Raji (cell line): ENCODE measurements at regions not wholly inside any gene's neighbourhood (a gene's known extent, or its start where the extent isn't known, plus 50 kb on each side); places are given as distances from the start of the nearest gene placed in this dataset.

Source experiments
- POLR2A ChIP-seq: IDR thresholded peaks from 2 replicates; pipeline ENCODE4 v1.6.1; 2011; ENCODE audit warnings: low read depth, low read length, control low read depth; ENCODE audit not compliant: insufficient read depth

DNA sequence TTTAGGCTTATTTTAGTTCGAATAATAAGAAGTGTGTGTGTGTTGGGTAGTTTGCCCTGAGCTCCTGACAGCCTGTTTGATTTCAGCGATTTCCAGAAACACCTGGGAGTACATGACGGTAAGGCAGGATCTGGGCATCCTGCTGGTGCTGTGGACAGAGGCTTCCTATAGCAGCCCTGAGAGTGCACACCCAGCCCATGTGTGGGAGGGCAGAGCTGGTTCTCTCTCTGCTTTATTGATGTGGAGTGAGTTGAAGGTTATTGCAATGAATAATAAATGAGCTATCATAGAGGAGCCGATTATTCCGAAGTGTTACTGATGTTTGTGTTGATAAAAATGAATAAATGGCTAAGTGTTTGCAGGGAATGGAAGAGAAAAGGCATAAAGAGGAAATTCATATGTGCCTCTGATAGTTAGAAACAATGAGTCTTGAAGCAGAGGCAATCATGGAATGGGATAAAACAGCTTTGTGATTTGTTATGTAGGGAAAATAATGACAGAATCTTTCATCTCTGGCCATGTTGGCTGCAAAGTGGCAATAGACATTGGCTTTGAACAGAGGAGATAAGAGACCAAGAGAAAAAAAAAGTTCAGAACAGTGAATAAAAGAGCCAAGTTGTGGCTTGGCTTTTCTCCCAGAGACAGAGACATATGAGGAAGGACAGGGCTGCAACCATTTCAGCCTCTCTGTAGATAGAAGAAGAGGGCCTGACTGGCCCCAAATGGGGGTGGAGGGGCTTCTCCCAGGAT, 166.2 kb upstream of the CHD6 start:
- TF ChIP-seq POLR2A, result no peak

DNA sequence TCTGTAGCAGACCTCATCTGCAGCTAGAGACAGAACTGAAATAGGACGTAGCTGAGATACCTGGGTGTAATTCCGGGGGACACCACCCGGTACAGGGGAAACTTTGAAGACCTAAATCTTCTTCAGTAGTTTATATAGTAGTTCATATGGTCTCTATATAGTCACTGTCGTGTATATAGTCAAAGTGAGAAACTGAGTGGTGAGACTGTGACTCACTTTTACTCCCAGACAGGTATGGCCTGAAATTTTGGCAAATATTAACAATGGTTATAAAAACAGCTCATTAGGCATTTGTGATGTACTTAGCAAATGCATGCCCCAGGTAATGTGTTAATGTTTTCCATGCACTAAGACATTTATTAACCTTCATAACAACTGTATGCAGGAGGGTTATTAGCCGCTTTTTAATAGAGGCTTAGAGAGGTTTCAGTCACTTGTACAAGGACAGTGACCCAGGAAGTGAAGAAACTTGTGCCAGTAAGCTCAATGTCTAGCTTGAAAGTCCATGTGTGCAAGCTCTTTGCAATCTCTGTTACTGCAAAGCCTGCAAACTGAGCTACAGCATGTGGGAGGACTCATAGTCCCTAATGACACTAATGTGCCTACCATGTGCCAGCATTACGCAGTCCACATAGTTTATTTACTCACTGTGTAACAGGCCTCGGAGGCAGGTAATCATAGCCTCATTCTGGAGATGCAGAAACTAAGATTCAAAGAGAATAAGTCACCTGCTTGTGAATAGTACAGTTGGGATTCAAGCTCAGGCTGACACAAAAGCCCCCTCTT, 165.4 kb upstream of the CHD6 start:
- TF ChIP-seq POLR2A, result no peak

DNA sequence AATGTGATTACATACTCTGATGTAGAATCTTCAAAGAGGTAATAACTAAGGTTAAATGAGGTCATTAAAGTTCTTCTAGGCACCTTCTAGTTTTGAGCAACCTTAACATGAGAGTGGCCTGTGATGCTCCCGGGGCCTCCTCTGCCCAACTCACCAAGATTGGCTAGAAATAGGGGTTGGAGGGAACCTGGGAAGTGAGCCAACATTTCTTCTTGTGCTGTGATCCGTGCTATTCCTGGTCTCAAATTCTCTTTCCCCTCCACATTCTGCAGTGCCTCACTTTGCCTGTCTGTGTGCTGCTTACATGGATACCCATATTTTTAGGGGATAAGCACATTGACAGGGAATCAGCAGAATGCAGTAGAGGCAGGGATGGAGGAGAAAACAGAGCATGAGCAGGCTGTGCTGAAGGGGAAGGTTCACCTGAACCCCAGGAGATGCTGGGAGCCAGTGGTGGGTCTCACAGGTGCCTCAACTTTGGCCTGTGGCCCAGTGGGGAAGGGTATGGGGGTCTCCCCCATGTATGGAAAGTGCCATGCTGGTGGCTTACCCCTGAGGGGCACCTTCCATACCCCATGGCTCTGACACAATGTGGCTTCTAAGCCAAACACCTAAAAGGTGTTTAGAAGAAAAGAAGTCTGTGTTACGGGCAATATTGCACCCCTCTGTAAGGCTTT, 164.7 kb upstream of the CHD6 start:
- no peak for TF ChIP-seq POLR2A

DNA sequence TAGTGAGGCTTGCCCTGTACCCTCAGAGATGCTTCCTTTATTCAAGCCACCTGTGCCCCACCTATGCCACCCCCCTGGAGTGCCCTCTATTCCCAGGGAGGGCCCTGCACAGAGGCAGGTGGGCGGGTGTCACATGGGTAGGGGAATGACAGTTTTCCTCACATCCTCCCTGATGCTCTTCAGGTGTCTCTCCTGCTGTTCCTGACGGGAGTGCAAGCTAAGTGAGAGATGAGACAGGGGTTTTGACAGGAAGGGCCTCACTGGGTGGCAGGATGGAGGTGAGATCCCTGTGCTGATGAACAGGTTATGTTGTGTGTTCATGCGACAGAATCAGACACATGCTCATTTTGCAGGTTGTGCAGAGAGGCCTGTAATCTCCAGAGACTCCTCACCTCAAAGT, 164.1 kb upstream of the CHD6 start:
- TF ChIP-seq POLR2A, result no peak

DNA sequence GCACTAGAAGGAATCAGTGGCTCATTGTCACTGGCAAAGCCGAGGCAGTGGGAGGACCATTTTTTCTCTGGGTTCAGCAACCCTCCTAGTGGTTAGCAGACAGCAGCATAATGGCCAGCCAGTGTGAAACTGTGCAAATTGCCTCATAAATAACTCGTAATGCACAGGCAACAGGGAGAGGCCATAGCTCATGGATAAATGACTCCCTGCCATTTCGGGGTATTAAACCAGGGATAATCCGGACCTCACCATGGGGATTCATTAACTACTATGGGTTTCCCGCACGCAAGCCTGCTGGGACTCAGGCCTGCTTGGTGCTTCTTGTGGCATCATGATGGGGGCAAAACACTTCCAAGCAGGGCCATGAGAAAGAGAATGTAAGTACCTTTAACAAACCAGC, 158.2 kb upstream of the CHD6 start:
- TF ChIP-seq POLR2A, result no peak

DNA sequence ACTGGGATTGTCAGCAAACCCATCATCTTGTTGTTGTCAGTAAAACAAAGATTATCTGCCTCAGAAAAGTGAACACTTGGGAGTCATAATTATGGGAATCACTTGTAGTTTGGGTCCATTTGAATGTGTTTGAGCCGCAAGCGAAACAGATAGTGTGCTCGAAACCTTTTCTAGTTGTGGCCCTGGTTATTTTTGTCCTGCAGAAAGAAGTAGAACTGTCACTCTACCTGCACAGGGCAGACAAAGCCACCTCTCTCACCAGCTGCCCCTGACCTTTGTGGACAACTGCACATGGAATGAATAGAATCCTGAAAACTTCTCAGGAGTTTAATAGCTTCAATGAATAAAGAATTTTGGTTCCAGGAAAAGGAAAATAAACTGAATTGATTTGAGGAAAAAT, 156.1 kb upstream of the CHD6 start:
- TF ChIP-seq POLR2A, result no peak

DNA sequence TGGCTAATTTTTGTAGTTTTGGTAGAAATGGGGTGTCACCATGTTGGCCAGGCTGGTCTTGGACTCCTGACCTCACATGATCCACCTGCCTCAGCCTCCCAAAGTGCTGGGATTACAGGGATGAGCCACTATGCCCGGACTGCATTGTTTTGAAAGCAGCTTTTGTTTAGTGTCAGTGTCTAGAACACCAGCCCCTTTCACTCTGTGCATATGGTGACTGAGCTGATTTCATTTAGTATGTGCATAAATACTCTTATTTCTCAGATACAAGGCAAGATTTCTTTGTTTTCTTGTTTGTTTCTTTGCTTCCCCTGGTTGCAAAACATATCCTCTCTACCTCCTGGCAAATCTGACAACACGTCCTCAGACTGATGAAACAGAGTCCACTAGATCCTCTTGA, 152.8 kb upstream of the CHD6 start:
- TF ChIP-seq POLR2A, result no peak

DNA sequence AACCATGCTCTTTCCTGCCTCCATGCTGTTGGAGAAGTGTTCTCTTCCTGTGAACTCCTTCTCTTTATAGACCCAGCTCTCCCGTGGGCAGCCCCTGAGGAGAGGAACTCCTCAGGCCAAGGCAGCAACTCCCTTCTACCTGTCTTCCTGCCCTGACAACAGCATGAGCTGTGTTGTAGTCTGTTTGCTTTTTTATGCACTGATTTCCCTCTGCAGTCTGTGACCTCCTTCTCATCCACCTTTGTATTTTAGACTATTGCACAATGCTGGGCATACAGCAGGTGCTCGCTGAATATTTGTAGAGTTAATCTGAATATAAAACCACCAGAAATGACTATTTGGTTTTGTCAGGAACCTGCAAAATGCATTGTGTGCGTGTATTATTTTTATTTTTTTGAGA, 152.2 kb upstream of the CHD6 start:
- no peak for TF ChIP-seq POLR2A

DNA sequence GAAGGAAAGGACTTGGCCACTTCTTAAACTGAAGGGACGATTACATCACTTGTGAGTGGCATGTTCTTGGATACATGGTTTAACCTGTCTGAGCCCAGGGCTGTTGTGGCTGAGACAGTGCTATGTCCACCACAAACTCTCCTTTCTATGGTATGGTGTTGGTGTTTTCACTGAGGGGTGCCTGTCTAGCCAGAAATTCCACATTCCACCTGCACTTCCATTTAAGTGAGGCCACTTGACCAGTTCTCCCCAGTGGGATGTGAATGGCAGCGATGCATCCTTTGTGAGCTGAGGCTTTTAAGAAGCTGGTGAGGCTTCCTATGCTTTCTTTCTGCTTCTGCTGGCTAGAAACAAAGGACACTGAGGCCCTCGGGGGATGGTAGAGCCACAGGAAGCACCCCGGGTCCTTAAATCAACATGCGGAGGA, 151.4 kb upstream of the CHD6 start:
- no peak for TF ChIP-seq POLR2A

DNA sequence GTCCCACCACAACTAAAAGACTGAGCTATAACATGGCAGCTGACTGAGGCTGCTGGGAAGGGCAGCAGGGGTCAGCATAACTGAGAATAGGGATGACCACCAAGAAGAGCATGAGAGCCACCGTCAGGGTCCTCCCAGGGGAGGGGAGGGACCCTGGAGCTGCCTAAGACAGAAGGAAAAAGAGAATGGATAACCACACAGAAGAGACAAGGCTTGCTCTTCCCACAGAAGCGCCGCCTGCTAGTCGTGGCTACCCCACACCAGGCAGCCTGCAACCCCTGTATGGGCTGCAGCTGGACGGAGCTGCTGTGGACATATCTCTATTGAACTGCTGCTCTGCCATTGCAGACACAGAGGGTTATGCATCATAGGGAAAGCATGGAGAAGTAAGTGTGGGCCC, 132.0 kb upstream of the CHD6 start:
- TF ChIP-seq POLR2A, result no peak

DNA sequence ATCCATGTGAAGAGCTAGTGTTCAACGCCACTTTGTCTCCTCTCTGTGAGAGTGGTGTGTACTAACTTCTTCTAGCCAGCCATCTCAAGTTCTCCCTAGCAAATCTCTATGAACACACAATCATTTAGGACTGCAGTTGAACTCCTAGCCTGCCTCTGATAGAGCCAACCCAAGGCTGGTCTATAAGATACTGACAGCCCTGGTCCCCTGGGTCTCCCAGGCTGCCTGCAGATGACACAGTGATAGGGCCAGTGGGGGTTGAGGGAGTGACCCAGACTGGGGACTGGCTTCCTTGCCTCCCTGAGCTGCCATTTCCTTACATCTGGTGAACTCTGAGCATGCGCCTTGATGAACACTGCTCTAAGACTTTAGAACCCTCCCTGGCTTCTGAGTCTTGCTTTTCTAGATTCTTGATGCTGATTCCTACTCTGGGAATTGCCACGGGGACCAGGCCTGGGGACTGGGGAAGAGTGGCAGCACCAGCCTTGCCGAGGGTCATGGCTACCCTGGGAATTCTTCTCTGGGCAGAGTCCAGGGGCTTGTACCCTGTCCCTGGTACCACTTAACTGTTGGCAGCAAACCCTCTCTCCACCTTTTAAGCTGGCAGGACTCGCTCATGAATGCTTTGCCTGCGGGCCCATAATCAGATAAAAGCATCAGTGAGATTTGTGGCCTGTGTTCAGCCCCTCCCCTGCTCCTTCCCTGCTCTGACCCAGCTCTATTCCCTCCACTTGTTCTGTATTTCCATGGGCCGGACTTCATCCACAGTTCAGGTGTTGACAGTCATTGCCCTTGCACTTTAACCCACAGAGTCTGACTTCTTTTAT, 130.8 kb upstream of the CHD6 start:
- no peak for TF ChIP-seq POLR2A

DNA sequence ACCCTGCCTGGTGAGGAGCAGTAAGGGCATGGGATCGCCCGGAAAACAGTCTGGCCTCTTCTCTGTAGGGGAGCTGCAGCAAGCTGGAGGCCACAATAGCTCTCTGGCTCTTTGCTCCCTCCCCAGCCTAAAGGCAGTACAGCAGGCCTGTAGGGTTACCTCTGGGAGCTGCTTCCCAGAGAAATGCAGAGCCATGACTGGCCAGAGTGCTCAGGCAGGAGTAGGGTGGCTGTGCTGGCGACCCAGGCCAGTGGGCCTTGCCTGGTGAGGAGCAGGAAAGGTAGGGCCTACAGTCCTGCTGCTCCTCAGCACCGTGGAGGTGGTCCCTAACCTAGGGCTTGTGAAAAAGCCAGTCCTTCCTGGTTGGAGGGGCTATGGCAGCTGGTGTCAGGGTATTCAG, 129.9 kb upstream of the CHD6 start:
- TF ChIP-seq POLR2A, result no peak

DNA sequence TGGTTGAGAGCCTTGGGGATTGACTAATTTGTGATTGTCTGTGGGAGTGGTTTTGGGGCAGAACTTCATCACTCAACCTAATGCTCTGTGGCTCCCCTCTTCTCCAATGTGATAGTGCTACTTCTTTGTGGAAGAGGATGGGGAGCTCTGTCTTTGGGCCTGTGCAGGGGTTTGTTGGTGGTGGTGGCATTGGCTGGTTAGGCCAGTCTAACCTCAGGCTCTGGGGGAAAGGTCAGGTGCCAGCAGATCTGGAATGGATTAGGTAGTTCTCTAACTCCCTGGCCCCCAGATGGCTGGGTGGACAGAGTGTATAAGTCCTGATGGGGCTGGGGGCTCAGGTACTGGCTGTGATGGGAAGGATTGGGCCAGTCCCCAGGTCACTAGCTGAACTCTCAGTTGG, 129.0 kb upstream of the CHD6 start:
- TF ChIP-seq POLR2A, result no peak

DNA sequence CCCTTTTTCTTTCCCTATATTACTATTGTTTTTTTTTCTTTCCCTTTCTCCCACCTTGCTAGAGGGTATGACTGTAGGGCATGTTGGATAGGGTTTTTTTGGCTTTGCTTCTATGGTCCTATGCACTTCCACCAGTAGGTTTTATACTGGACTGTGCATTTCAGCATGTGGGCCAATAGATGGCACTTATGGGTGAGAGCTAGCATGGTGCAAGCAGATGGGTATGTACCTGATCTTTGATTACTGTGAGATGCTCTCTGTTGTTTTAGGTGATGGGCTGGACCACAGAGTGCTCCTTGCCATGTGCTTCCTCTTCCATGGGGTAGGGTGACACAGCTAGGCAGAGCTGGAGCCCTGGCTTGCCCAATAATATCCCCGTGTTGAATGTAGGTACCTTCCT, 128.5 kb upstream of the CHD6 start:
- no peak for TF ChIP-seq POLR2A

DNA sequence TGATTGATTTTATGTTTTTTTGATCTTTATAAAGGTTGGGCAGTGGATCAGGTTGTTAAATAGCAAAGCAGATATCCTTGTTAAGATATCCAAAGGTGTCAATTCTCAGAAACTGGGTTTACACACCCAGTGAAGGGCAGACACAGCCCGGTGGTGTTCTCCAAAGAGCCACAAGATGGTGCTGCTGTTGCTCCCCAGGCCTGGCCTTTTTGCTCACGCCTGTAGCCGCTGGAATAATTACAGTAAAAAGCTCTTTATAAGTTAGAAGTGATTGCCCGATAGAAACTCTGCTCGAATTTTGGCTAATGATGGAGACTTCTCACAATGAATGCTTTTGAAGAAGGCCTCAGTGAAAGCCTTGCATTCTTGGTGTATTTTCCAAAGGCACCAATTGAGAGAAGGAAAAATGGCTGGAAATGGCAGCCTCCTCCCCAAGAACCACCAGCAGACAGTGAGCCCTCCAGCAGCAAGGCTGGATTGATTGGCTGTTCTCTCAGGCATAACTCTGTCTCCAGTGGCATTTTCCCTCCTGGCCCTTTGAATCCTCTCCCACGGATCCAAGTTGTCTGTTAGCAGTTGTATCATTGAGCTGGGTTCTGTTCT, 120.5 kb upstream of the CHD6 start:
- TF ChIP-seq POLR2A, result no peak
